ENCODE measurements at regions not wholly inside any gene's neighbourhood (a gene's known extent, or its start where the extent isn't known, plus 50 kb on each side); places are given as distances from the start of the nearest gene placed in this dataset.
"Not testable (repeated sequence)": the region's sequence is repeated elsewhere in the genome, so short reads cannot be mapped to it uniquely, and the experiment has no call there.

DNA sequence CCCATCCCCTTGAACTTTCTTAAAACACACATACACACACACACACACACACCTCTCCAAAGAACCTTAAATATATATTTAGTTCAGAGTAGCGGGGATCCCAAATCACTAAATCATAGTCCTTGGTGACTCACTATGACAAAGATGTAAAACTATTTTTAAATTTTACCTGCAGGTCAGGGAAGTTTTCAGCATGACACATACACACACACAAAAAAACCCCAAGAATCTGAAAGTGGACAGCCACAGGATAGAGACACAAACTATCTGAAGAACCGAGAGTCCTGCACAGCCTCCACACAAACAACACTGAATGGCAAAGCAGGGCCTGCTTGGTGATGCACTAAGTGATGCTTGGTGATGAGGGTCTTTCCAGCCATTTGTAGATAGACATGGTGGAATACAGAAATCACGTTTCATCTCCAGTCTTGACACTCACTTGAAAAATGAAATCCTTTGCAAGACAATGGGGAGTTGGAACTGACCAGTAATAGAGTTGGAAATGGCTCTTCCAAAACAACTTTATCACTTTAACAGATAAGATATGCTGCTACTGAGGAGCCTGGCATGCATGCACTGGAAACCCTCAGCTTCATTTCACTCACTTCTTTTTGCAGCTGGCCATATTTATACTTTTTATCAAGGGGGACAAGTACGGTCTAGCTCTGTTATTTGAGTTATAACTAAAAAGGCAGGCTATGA, 307.3 kb downstream of the RAPGEF2 start:
- in situ Hi-C loops (cut with HindIII; ENCODE audit: low sequenced_read_pairs) = no loop called here

DNA sequence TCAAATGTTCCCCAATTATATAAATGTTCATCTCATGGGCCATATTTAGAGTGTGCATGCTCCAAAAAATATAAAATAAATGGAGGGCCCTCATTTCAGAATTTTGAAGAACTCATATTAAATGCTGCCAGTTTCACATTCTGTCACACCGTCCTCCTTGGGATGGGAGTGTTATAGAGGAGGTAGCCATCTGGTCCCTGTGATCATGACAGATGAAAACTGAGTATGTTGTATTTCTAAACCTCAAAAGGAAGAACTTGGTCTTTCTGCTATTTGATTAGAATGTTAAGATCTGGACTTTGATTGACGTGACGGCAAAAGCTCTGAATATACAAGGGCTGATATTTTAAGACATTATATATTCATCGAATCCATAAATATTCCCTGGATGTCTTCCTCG, 308.0 kb downstream of the RAPGEF2 start:
- in situ Hi-C loops (cut with HindIII; ENCODE audit: low sequenced_read_pairs) = no loop called here

DNA sequence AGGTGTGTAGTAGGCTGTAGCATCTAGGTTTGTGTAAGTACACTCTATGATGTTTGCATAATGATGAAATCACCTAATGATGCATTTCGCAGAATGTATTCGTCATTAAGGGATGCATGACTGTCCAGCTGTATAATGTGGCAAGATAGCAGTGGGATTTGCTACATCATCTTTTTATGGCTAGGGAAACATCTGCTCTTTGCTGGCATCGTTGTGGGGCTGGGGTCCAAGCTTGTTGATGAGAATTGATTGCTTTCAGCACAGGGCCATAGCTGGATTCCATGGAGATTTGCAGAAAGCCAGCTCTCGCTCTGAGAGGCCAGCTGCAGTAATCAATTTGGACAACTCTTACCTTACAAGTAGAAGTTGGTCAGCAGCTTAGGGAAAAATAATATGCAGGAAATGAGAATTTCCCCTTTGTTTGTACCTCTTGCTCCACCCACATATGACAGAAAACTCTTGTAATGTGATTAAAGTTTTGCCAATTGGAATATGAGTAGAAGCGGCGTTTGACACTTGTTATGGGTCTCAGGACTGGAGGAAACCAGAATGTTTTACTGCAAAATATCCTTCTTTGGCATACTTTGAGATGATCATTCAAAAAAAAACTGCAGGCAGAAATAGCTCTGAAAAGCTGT, 310.5 kb downstream of the RAPGEF2 start:
- in situ Hi-C loops (cut with HindIII; ENCODE audit: low sequenced_read_pairs) = no loop called here

DNA sequence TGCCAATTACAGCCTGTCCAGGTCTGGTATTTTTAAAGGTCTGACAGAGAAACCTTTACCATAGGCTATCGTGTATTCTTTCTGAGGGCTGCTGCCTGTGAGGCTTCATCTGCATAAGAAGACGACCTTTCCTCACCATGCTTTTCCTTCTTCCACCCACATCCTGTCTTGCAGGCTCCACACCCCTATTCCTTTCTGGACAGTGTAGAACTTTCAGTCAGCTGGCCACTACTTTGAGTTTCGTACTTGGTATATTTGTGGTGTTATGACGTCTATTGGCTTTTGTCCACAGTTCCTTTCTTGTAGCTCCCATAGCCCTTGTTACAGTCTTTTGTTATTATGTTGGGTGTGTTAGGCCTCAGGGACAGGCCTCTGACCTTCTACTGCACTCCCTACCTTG, 311.4 kb downstream of the RAPGEF2 start:
- in situ Hi-C loops (cut with HindIII; ENCODE audit: low sequenced_read_pairs) = no loop called here

DNA sequence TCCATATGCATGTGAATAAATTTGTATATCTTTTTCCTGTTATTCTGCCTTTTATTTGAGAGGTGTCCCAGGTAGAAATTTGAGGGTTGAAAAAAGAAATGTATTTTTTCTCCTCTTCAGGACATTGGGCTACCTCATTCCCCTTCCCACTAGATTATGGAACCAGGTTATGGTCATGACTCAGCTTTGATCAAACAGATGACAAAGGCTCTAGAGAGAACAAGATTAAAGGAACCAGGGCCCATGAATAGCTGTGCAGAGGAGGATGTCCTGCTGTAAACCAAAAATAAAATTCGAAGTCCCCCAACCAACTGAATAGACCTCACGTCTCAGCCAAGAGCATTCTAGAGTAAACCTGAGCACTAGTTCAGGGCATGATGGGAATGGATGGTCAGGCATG, 313.2 kb downstream of the RAPGEF2 start:
- in situ Hi-C loops (cut with HindIII; ENCODE audit: low sequenced_read_pairs) = no loop called here

GRCh38 chr4:159416996-159417395, 314.1 kb downstream of the RAPGEF2 start:
- in situ Hi-C loops (cut with HindIII; ENCODE audit: low sequenced_read_pairs) = no loop called here

GRCh38 chr4:159420162-159421057, 317.5 kb downstream of the RAPGEF2 start:
- in situ Hi-C loops (cut with HindIII; ENCODE audit: low sequenced_read_pairs) = no loop called here

- in situ Hi-C loops (cut with HindIII; ENCODE audit: low sequenced_read_pairs) = not testable (repeated sequence)
Observed at GRCh38 chr4:159421058-159421419, 318.2 kb downstream of the RAPGEF2 start.

GRCh38 chr4:159422019-159422418, 319.1 kb downstream of the RAPGEF2 start:
- in situ Hi-C loops (cut with HindIII; ENCODE audit: low sequenced_read_pairs) = no loop called here

DNA sequence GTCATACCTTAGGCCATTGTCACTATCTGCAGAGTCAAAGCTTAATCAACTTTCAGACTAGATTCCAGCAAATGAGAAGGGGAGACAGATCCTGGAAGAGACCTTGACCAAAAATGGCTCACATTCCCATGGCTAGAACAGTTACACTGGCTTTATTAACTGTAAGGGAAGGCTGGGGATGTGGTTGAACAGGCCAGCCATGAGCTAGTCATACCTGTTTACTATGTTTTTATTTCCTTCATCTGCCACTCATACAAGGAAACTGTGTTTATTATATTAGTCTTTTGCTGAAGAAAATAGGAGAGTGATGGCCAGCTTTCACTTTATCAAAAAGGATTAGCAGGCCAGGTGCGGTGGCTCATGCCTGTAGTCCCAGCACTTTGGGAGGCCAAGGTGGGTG, 319.7 kb downstream of the RAPGEF2 start:
- in situ Hi-C loops (cut with HindIII; ENCODE audit: low sequenced_read_pairs) = no loop called here

DNA sequence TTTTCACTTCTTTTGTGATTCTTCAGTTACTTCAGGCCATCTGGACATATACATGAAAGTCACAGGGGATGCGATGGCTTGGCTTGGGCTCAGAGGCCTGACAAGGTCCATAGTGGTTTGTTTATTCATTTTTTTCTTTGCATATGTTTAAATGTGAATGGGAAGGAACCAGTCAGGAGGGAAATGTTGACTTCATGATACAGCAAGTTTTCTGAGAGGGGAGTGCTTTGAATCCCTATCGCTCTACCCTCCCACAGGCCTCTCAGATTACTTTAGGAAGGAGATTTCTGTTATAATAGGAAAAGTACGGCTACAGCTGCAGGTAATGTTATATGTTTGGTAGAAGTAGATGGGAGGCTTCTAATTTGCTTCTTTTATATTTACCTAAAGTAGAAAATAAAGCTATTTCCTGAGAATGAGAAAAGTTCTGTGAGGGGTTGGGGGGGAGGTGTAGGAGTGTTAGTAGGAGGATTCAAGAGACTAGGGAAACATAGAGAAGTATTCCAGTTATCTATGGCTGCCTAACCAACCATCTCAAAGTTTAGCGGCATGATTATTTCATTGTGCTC, 322.9 kb downstream of the RAPGEF2 start:
- in situ Hi-C loops (cut with HindIII; ENCODE audit: low sequenced_read_pairs) = loop anchor here (25.0 kb wide), 1 partner anchor 564 kb away; no protein-coding TSS in a partner anchor

DNA sequence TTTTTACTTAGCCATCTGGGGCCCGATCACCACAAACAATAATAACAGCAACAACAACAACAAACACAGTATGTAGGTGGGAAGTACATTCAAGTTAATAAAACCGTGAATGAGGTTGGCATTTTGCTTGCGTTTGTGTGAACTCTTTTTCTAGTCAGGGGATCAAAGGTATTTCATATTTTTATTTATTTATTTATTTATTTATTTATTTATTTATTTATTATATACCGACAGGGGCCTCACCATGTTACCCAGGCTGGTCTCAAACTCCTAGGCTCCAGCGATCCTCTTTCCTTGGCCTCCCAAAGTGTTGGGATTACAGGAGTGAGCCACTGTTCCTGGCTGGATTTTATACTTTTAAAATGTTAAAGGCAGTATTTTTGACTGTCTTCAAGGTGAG, 325.4 kb downstream of the RAPGEF2 start:
- in situ Hi-C loops (cut with HindIII; ENCODE audit: low sequenced_read_pairs) = loop anchor here (25.0 kb wide), 1 partner anchor 566 kb away; no protein-coding TSS in a partner anchor

GRCh38 chr4:159428975-159429692, 326.3 kb downstream of the RAPGEF2 start:
- in situ Hi-C loops (cut with HindIII; ENCODE audit: low sequenced_read_pairs) = loop anchor here (25.0 kb wide), 1 partner anchor 567 kb away; no protein-coding TSS in a partner anchor

DNA sequence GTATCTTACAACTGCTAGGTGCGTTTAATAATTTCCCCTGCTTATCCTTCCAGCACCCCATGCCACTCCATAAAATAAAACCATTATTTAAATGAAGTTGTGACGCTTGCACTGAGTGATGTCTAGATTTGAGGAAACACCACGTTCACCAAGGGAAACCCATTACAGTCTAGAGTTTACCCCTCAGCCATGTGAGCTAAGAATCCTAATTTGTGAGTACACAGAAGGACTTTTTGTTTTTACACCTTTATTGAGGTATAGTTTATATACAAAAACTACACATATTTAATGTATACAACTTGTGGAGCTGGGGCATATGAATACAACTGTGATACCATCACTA, 326.8 kb downstream of the RAPGEF2 start:
- in situ Hi-C loops (cut with HindIII; ENCODE audit: low sequenced_read_pairs) = loop anchor here (25.0 kb wide), 1 partner anchor 567 kb away; no protein-coding TSS in a partner anchor

GRCh38 chr4:159430896-159431295, 328.0 kb downstream of the RAPGEF2 start:
- in situ Hi-C loops (cut with HindIII; ENCODE audit: low sequenced_read_pairs) = loop anchor here (25.0 kb wide), 1 partner anchor 569 kb away; no protein-coding TSS in a partner anchor

DNA sequence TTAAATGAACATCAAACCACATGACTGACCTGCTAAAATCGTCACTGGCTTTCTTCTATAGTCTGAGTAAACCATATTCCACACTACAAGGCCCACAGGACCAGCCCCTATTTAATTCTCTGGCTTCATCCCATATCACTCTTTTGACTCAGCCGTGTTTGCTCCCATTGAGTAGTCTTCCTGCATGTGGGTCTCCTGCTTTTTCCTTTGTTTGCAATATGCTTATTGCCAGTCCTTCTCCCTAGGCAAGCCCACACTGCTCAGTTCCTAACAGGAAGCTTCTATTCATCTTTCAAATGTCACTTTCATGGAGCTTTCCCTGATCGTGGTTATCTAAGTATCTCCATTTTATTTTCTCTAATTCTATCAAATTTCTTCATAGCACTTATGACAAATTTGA, 329.6 kb downstream of the RAPGEF2 start:
- in situ Hi-C loops (cut with HindIII; ENCODE audit: low sequenced_read_pairs) = loop anchor here (25.0 kb wide), 1 partner anchor 570 kb away; no protein-coding TSS in a partner anchor

GRCh38 chr4:159433337-159433736, 330.5 kb downstream of the RAPGEF2 start:
- in situ Hi-C loops (cut with HindIII; ENCODE audit: low sequenced_read_pairs) = loop anchor here (25.0 kb wide), 1 partner anchor 571 kb away; no protein-coding TSS in a partner anchor

- in situ Hi-C loops (cut with HindIII; ENCODE audit: low sequenced_read_pairs) = loop anchor here (25.0 kb wide), 1 partner anchor 572 kb away; no protein-coding TSS in a partner anchor
Observed at GRCh38 chr4:159434114-159434870, 331.4 kb downstream of the RAPGEF2 start.

DNA sequence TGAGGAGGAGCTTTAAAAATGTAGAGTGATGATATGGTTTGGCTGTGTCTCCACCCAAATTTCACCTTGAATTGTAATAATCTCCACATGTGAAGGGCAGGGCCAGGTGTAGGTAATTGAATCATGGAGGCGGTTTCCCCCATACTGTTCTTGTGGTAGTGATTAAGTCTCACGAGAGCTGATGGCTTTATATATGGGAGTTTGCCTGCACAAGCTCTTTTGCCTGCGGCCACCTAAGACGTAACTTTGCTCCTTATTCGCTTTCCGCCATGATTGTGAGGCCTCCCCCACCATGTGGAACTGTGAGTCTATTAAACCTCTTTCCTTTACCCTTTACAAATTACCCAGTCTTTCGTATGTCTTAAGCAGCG, 332.0 kb downstream of the RAPGEF2 start:
- in situ Hi-C loops (cut with HindIII; ENCODE audit: low sequenced_read_pairs) = loop anchor here (25.0 kb wide), 1 partner anchor 573 kb away; no protein-coding TSS in a partner anchor

Measured in endothelial cell of hepatic sinusoid (primary cell).